ENCODE measurements at regions not wholly inside any gene's neighbourhood (a gene's known extent, or its start where the extent isn't known, plus 50 kb on each side); places are given as distances from the start of the nearest gene placed in this dataset.

DNA sequence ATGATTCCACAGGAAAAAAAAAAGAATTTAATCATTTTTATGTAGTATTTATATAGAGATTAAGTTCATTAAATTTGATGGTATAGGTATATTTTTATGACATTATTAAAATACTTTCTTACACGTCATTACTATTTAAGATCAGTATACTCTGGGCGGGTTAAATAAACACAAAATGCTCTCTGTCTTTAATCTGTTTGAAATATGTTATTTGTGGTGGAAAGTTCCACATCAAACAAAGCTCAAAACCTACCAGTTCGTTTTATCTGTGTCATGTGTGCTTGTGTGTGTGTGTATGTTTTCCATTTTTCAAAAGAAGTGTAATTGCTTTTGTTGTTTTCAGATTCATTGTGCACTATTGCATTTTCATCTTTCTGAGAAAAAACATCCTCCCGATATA, 488.5 kb downstream of the ANKRD7 start:
- Histone ChIP-seq H4K20me1 (ENCODE audit: control insufficient read depth, insufficient read depth, low read length, poor library complexity, severe bottlenecking) (no peaks in the 10 kb centered on the region), H3K4me3 (ENCODE audit: control extremely low read depth in 1 of 5, extremely low read depth in 1 of 5, insufficient read depth in 1 of 5, low read depth in 2 of 5, low read length in 4 of 5) (no peak overlapping the region), H3K9me3 (ENCODE audit: control extremely low read depth in 1 of 3, control insufficient read depth in 2 of 3, insufficient read depth in 1 of 3, low read length in 2 of 3) (no peaks in the 10 kb centered on the region), H3K4me2 (replicated peaks; ENCODE audit: low read depth, low read length, poor library complexity, severe bottlenecking) (no peak overlapping the region), H3K27ac (ENCODE audit: low read length in 2 of 2) (no peak overlapping the region), H3K4me1 (ENCODE audit: control insufficient read depth in 2 of 2, insufficient read depth in 2 of 2, low read length in 2 of 2) (no peaks in the 10 kb centered on the region), H3K27me3 (replicated peaks in 1 of 4; ENCODE audit: control extremely low read depth in 1 of 4, control insufficient read depth in 3 of 4, insufficient read depth in 4 of 4, low read length in 3 of 4) (no peaks in the 10 kb centered on the region), H3K9ac (ENCODE audit: low read length) (no peak overlapping the region), H3K79me2 (ENCODE audit: control insufficient read depth, insufficient read depth, low read length) (no peaks in the 10 kb centered on the region), H3K36me3 (replicated peaks in 1 of 2; ENCODE audit: control extremely low read depth in 1 of 2, control insufficient read depth in 1 of 2, extremely low read depth in 1 of 2, insufficient read depth in 2 of 2, low read length in 1 of 2) (no peaks in the 10 kb centered on the region), H2AFZ (ENCODE audit: insufficient read depth, low read depth, low read length, poor library complexity, severe bottlenecking) (no peak overlapping the region)
- Mint-ChIP-seq H3K27me3 (no peaks in the 10 kb centered on the region), H3K4me1 (no peaks in the 10 kb centered on the region), H3K4me3 (no peak overlapping the region), H3K27ac (no peak overlapping the region), H3K9me3 (ENCODE audit: insufficient read depth) (no peaks in the 10 kb centered on the region)
- POLR2A ChIA-PET: no interaction called here
- no peak for DNase-seq
- intact Hi-C loops (cut with micrococcal nuclease): no loop called here
- TF ChIP-seq EZH2 (IDR thresholded peaks at IDR 0.05; ENCODE audit: borderline replicate concordance, insufficient read depth, low read depth, low read length, poor library complexity, severe bottlenecking): no peak
- TF ChIP-seq, protein P1, sequence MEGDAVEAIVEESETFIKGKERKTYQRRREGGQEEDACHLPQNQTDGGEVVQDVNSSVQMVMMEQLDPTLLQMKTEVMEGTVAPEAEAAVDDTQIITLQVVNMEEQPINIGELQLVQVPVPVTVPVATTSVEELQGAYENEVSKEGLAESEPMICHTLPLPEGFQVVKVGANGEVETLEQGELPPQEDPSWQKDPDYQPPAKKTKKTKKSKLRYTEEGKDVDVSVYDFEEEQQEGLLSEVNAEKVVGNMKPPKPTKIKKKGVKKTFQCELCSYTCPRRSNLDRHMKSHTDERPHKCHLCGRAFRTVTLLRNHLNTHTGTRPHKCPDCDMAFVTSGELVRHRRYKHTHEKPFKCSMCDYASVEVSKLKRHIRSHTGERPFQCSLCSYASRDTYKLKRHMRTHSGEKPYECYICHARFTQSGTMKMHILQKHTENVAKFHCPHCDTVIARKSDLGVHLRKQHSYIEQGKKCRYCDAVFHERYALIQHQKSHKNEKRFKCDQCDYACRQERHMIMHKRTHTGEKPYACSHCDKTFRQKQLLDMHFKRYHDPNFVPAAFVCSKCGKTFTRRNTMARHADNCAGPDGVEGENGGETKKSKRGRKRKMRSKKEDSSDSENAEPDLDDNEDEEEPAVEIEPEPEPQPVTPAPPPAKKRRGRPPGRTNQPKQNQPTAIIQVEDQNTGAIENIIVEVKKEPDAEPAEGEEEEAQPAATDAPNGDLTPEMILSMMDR (IDR thresholded peaks at IDR 0.05): no peak
- no peak for ATAC-seq (ENCODE audit: low read depth)
- CTCF ChIA-PET: no interaction called here
- WGBS (ENCODE audit: insufficient coverage): no CpG with 5 or more reads among the region's 4 CpGs

DNA sequence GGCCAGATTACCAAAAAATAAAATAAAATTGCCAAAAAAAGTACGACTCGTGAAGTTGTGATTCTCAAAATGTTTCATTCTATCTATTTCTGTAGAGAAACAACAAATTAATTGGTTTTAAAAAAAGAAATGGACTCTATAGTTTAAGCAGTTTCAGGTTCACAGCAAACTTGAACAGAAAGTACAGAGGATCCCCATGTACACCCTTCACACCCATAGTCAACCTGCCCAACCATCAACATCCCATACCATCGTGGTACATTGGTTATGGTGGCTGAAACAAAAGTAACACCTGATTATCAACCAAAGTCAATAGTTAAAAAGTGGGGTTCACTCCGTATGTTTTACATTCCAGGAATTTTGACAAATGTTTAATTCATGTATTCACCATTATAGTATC, 496.1 kb downstream of the ANKRD7 start:
- H4K20me1 ChIP-seq (ENCODE audit: control insufficient read depth, insufficient read depth, low read length, poor library complexity, severe bottlenecking): no peaks in the 10 kb centered on the region
- no peaks in the 10 kb centered on the region for H3K9me3 ChIP-seq (ENCODE audit: control extremely low read depth in 1 of 3, control insufficient read depth in 2 of 3, insufficient read depth in 1 of 3, low read length in 2 of 3)
- H3K9ac ChIP-seq (ENCODE audit: low read length): no peak overlapping the region
- H3K4me1 Mint-ChIP-seq: no peaks in the 10 kb centered on the region
- ChIA-PET CTCF (no interaction called here), POLR2A (no interaction called here)
- H3K36me3 ChIP-seq (replicated peaks in 1 of 2; ENCODE audit: control extremely low read depth in 1 of 2, control insufficient read depth in 1 of 2, extremely low read depth in 1 of 2, insufficient read depth in 2 of 2, low read length in 1 of 2): no peaks in the 10 kb centered on the region
- no peak overlapping the region for H3K27ac ChIP-seq (ENCODE audit: low read length in 2 of 2)
- ATAC-seq (ENCODE audit: low read depth) (no peak), DNase-seq (no peak)
- H3K9me3 Mint-ChIP-seq (ENCODE audit: insufficient read depth): peaks cover 4% of the 10 kb centered on the region
- TF ChIP-seq, protein P1 (IDR thresholded peaks at IDR 0.05): no peak
- no peak for TF ChIP-seq EZH2 (IDR thresholded peaks at IDR 0.05; ENCODE audit: borderline replicate concordance, insufficient read depth, low read depth, low read length, poor library complexity, severe bottlenecking)
- intact Hi-C loops (cut with micrococcal nuclease): no loop called here
- H2AFZ ChIP-seq (ENCODE audit: insufficient read depth, low read depth, low read length, poor library complexity, severe bottlenecking): no peak overlapping the region
- H3K27me3 Mint-ChIP-seq: no peaks in the 10 kb centered on the region
- H3K4me1 ChIP-seq (ENCODE audit: control insufficient read depth in 2 of 2, insufficient read depth in 2 of 2, low read length in 2 of 2): no peaks in the 10 kb centered on the region
- no peak overlapping the region for H3K4me3 Mint-ChIP-seq
- no peak overlapping the region for H3K4me3 ChIP-seq (ENCODE audit: control extremely low read depth in 1 of 5, extremely low read depth in 1 of 5, insufficient read depth in 1 of 5, low read depth in 2 of 5, low read length in 4 of 5)
- H3K27me3 ChIP-seq (replicated peaks in 1 of 4; ENCODE audit: control extremely low read depth in 1 of 4, control insufficient read depth in 3 of 4, insufficient read depth in 4 of 4, low read length in 3 of 4): no peaks in the 10 kb centered on the region
- H3K27ac Mint-ChIP-seq: no peak overlapping the region
- no peaks in the 10 kb centered on the region for H3K79me2 ChIP-seq (ENCODE audit: control insufficient read depth, insufficient read depth, low read length)
- WGBS (ENCODE audit: insufficient coverage): no CpG with 5 or more reads among the region's 4 CpGs
- no peak overlapping the region for H3K4me2 ChIP-seq (replicated peaks; ENCODE audit: low read depth, low read length, poor library complexity, severe bottlenecking)
